Right atrium auricular region (tissue), 2 donors: ENCODE measurements at regions not wholly inside any gene's neighbourhood (a gene's known extent, or its start where the extent isn't known, plus 50 kb on each side); places are given as distances from the start of the nearest gene placed in this dataset.
A peak's percentile ranks its signal among the peaks of the same experiment; 100 is the strongest.

Experiments
- DNase-seq: peaks from one replicate; pipeline ENCODE4 v3.0.0-alpha.2; 2019; ENCODE audit warnings: low spot score
- H3K27ac ChIP-seq, 2 donors: fragments of 200-600 bp; sonication (generic); 1 replicate in 1 of 2; 2 replicates in 1 of 2; pipeline ENCODE4 v1.5.1; 2016 to 2019
- H3K27me3 ChIP-seq, 2 donors: fragments of 200-600 bp; sonication (generic); one replicate each; pipeline versions ENCODE4 v1.5.1 to v1.6.0; 2017 to 2019
- H3K36me3 ChIP-seq: fragments of 200-600 bp; sonication (generic); one replicate; pipeline ENCODE4 v1.5.1; 2016
- H3K4me1 ChIP-seq, 2 donors: fragments of 200-600 bp; sonication (generic); one replicate each; pipeline versions ENCODE4 v1.5.1 to v1.6.0; 2017 to 2019
- H3K4me3 ChIP-seq, 2 donors: fragments of 200-600 bp; sonication (generic); 1 replicate in 1 of 2; 2 replicates in 1 of 2; pipeline ENCODE4 v1.5.1; 2017 to 2019; ENCODE audit warnings: mild to moderate bottlenecking in 1 of 2, moderate library complexity in 1 of 2
- H3K9me3 ChIP-seq, 2 donors: fragments of 200-600 bp; sonication (generic); one replicate each; pipeline ENCODE4 v1.5.1; 2019
- TF ChIP-seq, protein P1 (sequence below), 2 donors: fragments of 200-600 bp; sonication (generic); IDR thresholded peaks; one replicate each; pipeline ENCODE4 v1.5.1; 2019; ENCODE audit warnings: antibody characterized with exemption in 2 of 2

DNA sequence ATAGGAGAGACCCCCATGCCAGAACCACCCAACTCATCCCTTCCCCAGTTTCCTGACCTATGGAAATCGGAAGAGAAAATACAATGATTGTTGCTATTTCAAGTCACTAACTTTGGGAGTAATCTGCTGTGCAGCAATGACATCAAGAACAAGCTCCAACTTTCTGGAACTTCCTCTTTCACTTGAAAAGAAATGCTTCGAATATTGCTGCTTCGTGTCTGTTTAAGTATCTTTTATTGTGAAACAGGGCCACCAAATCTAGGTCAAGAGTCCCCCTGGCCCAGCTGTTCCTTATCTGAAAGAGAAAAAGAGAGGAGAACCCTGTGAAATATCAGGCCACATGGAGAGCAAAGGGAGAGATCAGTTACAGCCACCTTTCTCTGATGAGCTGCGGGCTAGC is 59.4 kb upstream of the DNAH5 start:
- no peak for DNase-seq
- no peak overlapping the region for H3K4me3 ChIP-seq
- H3K9me3 ChIP-seq: peaks cover 0 to 6% of the 10 kb centered on the region in 2 donors
- no peaks in the 10 kb centered on the region for H3K4me1 ChIP-seq
- H3K27me3 ChIP-seq: no peaks in the 10 kb centered on the region
- no peaks in the 10 kb centered on the region for H3K36me3 ChIP-seq
- TF ChIP-seq, protein P1, sequence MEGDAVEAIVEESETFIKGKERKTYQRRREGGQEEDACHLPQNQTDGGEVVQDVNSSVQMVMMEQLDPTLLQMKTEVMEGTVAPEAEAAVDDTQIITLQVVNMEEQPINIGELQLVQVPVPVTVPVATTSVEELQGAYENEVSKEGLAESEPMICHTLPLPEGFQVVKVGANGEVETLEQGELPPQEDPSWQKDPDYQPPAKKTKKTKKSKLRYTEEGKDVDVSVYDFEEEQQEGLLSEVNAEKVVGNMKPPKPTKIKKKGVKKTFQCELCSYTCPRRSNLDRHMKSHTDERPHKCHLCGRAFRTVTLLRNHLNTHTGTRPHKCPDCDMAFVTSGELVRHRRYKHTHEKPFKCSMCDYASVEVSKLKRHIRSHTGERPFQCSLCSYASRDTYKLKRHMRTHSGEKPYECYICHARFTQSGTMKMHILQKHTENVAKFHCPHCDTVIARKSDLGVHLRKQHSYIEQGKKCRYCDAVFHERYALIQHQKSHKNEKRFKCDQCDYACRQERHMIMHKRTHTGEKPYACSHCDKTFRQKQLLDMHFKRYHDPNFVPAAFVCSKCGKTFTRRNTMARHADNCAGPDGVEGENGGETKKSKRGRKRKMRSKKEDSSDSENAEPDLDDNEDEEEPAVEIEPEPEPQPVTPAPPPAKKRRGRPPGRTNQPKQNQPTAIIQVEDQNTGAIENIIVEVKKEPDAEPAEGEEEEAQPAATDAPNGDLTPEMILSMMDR (IDR thresholded peaks at IDR 0.05): no peak
- H3K27ac ChIP-seq: no peak overlapping the region

DNA sequence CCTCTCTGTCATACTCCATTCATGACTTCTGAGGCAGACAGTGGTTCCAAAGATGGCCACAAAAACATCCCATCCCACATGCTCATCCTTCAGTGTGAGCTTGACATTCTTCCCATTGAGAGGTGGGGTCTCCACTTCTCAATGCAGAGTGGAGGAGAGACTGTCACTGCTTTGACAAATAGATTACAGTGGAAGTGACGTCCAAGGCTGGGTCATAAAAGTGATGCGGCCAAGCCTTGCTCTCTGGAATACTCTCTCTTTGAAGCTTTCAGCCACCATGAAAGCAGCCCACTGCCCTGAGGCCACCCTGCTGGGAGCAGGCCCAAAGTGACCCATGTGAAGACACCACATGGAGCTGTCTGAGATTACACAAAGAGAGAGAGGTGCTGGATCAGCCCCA is 59.0 kb upstream of the DNAH5 start:
- Histone ChIP-seq H3K36me3 (no peaks in the 10 kb centered on the region), H3K4me3 (no peak overlapping the region), H3K4me1 (no peaks in the 10 kb centered on the region), H3K27ac (no peak overlapping the region), H3K27me3 (no peaks in the 10 kb centered on the region), H3K9me3 (peaks cover 0 to 6% of the 10 kb centered on the region in 2 donors)
- DNase-seq: no peak
- TF ChIP-seq, protein P1 (IDR thresholded peaks at IDR 0.05): no peak

DNA sequence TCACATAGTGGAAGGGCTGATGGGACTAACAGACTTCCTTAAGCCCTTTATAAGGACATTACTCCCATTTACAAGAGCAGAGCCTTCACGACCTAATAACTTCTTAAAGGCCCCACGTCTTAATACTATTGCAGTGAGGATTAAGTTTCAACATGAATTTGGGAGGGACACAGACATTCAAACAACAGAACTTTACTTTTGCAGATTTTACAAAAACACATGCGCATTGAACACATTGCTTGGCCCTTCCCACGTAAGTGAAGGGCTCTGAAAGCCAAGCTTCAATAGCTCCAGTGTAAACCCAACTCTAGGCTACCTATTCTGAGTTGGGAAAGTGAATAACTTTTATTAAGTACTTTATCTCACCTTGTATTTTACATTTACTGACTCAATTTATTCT is 53.8 kb upstream of the DNAH5 start:
- H3K9me3 ChIP-seq: peaks cover 0 to 8% of the 10 kb centered on the region in 2 donors
- H3K27me3 ChIP-seq: no peaks in the 10 kb centered on the region
- DNase-seq: no peak
- no peaks in the 10 kb centered on the region for H3K36me3 ChIP-seq
- H3K27ac ChIP-seq: no peak overlapping the region
- no peaks in the 10 kb centered on the region for H3K4me1 ChIP-seq
- H3K4me3 ChIP-seq: no peak overlapping the region
- TF ChIP-seq, protein P1 (IDR thresholded peaks at IDR 0.05): no peak

DNA sequence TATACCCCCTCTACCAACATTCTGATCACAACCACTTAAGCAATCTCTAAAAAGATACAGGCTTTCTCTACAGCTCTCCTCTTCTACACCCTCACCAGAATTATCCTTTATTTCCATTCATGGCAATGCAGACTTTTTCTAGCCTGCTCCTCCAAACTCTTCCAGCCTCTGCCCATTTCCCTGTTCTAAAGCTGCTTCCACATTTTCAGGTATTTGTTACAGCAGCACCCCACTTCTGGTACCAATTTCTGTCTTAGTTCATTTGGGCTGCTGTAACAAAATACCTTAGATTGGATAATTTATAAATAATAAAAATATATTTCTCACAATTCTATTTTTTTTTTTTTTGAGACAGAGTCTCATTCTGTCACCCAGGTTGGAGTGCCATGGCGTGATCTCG is 53.0 kb upstream of the DNAH5 start:
- no peak overlapping the region for H3K4me3 ChIP-seq
- TF ChIP-seq, protein P1 (IDR thresholded peaks at IDR 0.05): no peak
- H3K27ac ChIP-seq: no peak overlapping the region
- no peaks in the 10 kb centered on the region for H3K27me3 ChIP-seq
- H3K36me3 ChIP-seq: no peaks in the 10 kb centered on the region
- H3K9me3 ChIP-seq: peaks cover 0 to 7% of the 10 kb centered on the region in 2 donors
- no peak for DNase-seq
- no peaks in the 10 kb centered on the region for H3K4me1 ChIP-seq

DNA sequence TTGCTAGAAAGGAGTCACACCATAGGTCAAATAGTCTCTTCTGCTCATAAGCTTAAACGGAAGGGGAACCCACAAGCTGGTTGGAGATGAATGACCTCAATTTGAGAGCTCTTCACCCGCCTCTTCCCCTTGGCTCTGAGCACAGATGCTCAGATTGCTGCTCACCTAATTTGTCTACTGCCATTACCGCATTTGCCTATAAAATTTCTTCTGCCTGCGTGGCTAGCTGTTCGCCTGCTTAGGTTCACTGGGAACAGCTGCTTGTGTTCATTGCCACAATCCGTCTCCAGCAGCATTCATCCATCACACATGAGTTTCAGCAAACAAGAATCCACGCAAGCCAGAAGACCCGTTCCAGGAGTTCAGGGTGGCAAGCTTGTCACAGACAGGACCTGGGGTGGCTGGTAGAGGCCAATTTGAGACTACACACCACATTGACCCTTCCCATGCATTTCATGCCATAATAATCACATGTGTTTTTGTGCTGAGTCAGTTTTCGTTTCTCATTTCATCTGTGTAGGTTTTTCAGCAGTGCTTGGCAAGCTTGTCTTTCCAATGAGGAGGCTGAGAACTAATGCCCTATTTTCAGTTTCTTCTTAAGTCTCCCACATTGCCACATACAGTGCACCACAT is 50.2 kb upstream of the DNAH5 start:
- TF ChIP-seq, protein P1 (IDR thresholded peaks at IDR 0.05): no peak
- Histone ChIP-seq H3K9me3 (peaks cover 0 to 7% of the 10 kb centered on the region in 2 donors), H3K36me3 (no peaks in the 10 kb centered on the region), H3K27ac (no peak overlapping the region), H3K4me3 (no peak overlapping the region), H3K27me3 (no peaks in the 10 kb centered on the region), H3K4me1 (no peaks in the 10 kb centered on the region)
- peak; percentile 28 for DNase-seq
